OCI-LY7 (cell line): ENCODE measurements at regions not wholly inside any gene's neighbourhood (a gene's known extent, or its start where the extent isn't known, plus 50 kb on each side); places are given as distances from the start of the nearest gene placed in this dataset.

Source experiments
- EZH2phosphoT487 ChIP-seq: fragments of 200-600 bp; sonication (generic); IDR thresholded peaks from 2 replicates; pipeline ENCODE4 v1.6.1; 2018; ENCODE audit warnings: low read depth, borderline replicate concordance, mild to moderate bottlenecking, mixed run types, antibody characterized with exemption, low read length, moderate library complexity, mixed read lengths
- TF ChIP-seq, protein P1 (sequence below): fragments of 200-600 bp; sonication (generic); conservative IDR thresholded peaks from 2 replicates; pipeline ENCODE4 v1.5.1; 2014; ENCODE audit warnings: mild to moderate bottlenecking, antibody characterized with exemption, low read length, moderate library complexity, mixed read lengths

DNA sequence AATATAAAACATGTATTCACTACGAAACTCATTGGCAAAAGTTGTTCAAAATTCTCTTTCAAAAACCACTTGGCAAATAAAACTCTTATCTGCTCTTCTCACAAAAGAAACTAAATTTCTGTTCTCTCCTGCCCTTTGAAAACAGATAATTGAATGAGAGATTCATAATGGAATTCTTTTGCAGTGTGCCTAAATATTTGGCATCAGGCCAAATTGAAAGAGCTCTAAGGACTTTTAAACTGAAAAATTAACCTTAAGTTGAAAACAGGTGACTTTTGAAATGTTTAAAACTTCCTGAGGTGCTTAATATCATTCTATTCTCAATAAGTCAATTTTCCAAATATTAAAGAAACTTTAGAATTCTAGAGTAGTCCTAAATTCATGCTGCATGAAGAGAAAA, 136.4 kb downstream of the FSCB start:
- TF ChIP-seq, protein P1, sequence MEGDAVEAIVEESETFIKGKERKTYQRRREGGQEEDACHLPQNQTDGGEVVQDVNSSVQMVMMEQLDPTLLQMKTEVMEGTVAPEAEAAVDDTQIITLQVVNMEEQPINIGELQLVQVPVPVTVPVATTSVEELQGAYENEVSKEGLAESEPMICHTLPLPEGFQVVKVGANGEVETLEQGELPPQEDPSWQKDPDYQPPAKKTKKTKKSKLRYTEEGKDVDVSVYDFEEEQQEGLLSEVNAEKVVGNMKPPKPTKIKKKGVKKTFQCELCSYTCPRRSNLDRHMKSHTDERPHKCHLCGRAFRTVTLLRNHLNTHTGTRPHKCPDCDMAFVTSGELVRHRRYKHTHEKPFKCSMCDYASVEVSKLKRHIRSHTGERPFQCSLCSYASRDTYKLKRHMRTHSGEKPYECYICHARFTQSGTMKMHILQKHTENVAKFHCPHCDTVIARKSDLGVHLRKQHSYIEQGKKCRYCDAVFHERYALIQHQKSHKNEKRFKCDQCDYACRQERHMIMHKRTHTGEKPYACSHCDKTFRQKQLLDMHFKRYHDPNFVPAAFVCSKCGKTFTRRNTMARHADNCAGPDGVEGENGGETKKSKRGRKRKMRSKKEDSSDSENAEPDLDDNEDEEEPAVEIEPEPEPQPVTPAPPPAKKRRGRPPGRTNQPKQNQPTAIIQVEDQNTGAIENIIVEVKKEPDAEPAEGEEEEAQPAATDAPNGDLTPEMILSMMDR: no peak
- no peak for TF ChIP-seq EZH2phosphoT487
